BJ (cell line): ENCODE measurements at regions not wholly inside any gene's neighbourhood (a gene's known extent, or its start where the extent isn't known, plus 50 kb on each side); places are given as distances from the start of the nearest gene placed in this dataset.
"Not testable (repeated sequence)": the region's sequence is repeated elsewhere in the genome, so short reads cannot be mapped to it uniquely, and the experiment has no call there.

Experiments used
- CTCF ChIA-PET: fragments of 350-600 bp; formaldehyde crosslinking; extraction: SDS; loops from one replicate; lab custom pipeline; 2021; ENCODE audit warnings: antibody characterized with exemption, inconsistent platforms; lab: Yijun Ruan, JAX
- POLR2A ChIA-PET: fragments of 300-600 bp; sonication (Branson Sonifier 250); formaldehyde crosslinking; extraction: SDS; loops from one replicate; lab custom pipeline; 2021; ENCODE audit warnings: antibody characterized with exemption; lab: Charles Lee
- DNase-seq: peaks from one replicate; pipeline ENCODE4 v3.0.0-alpha.2; 2011; ENCODE audit warnings: low read depth
- H3K27me3 ChIP-seq: 2 replicates; pipeline ENCODE4 v1.6.0; 2011; ENCODE audit warnings: low read length; ENCODE audit not compliant: control insufficient read depth, insufficient read depth
- H3K36me3 ChIP-seq: 2 replicates; pipeline ENCODE4 v1.5.1; 2011; ENCODE audit warnings: low read length; ENCODE audit not compliant: control insufficient read depth, insufficient read depth
- H3K4me3 ChIP-seq: 2 replicates; pipeline ENCODE4 v1.5.1; 2011; ENCODE audit warnings: low read depth, mild to moderate bottlenecking, control low read depth, low read length
- TF ChIP-seq, protein P1 (sequence below): IDR thresholded peaks from 2 replicates; pipeline ENCODE4 v1.5.1; 2011; ENCODE audit warnings: low read depth, mild to moderate bottlenecking, control low read depth, inconsistent platforms, low read length, moderate library complexity; ENCODE audit not compliant: insufficient read depth

DNA sequence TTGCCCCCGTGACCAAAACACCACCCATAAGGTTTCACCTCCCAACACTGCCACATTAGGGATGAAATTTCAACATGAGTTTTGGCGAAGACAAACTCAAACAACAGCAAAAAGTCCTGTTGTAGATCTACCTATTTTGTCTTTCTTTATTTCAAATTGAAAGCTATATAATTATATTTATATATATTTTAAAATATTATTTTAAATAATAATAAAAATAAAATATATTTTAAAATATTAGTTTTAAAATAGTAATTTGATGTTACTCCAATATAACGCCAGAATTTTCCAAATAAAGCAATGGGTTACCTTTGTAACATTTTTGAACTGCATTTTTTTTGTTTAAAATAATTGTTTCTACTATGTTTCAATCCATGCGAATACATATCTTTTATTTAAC, 263.5 kb upstream of the USP25 start:
- no peak for DNase-seq
- POLR2A ChIA-PET = no interaction called here

DNA sequence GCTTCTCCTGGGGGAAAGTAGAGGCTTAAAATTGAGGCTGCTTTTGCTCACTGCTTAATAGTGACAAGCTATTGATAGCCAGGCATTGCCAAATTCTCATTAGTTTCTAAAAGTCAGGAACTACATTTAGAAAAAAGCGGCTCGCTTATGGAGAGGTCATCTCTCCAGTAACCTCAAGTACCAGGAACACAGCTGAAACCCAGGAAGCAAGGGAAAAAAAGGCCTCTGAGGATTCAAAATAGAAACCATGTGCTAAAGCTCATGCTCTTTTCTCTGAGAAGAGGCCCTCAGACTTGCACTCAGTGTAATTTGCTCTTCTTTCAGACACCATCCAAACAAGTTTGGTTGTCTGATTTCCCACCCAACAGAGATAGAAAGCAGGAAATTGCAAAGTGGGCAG, 261.4 kb upstream of the USP25 start:
- TF ChIP-seq, protein P1, sequence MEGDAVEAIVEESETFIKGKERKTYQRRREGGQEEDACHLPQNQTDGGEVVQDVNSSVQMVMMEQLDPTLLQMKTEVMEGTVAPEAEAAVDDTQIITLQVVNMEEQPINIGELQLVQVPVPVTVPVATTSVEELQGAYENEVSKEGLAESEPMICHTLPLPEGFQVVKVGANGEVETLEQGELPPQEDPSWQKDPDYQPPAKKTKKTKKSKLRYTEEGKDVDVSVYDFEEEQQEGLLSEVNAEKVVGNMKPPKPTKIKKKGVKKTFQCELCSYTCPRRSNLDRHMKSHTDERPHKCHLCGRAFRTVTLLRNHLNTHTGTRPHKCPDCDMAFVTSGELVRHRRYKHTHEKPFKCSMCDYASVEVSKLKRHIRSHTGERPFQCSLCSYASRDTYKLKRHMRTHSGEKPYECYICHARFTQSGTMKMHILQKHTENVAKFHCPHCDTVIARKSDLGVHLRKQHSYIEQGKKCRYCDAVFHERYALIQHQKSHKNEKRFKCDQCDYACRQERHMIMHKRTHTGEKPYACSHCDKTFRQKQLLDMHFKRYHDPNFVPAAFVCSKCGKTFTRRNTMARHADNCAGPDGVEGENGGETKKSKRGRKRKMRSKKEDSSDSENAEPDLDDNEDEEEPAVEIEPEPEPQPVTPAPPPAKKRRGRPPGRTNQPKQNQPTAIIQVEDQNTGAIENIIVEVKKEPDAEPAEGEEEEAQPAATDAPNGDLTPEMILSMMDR = no peak
- no peak overlapping the region for H3K4me3 ChIP-seq
- H3K27me3 ChIP-seq = no peaks in the 10 kb centered on the region
- DNase-seq = no peak
- no peaks in the 10 kb centered on the region for H3K36me3 ChIP-seq
- ChIA-PET POLR2A (no interaction called here), CTCF (no interaction called here)

More for the DNA sequence above, 263.5 kb upstream of the USP25 start:
- no peaks in the 10 kb centered on the region for H3K27me3 ChIP-seq
- no peak overlapping the region for H3K4me3 ChIP-seq
- CTCF ChIA-PET = no interaction called here
- no peaks in the 10 kb centered on the region for H3K36me3 ChIP-seq
- TF ChIP-seq, protein P1 = no peak

DNA sequence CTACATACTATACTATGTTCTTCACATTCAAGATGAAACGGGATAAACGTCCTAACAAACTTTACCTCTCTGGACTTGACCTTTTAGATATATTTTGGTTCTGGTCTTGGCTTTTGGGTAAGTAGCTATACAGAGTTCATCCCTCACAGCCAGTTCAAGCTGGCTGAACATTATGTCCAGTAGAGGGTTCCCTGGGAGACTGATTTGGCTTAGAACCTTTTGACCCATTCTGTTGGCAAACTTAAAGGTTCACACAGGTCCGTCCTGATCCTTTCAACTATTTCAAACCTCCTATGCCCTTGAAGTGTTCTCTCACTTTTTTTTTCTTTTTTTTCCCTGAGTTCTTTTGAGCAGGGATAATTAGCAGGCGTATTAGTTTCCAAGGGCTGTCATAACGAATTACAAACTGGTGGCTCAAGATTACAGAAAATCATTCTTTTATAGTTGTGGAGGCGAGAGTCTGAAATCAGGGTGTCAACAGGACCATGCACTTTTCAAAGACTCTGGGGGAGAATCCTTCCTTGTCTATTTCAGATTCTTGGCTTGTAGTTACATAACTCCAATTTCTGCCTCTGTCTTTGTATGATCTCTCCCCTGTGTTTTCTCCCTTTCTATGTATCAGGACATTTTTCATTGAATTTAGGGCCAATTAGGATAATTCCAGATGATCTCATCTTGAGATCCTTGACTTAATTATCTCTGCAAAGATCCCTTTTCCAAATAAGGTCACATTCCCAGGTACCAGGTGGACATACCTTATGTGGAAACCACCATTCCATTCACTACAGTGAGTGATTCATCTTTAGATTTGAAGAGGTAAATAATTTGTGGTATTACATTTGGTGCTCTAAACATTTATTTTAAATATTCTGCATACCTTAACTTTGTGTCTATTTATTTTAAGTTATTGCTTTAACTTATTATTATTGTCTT, 257.4 kb upstream of the USP25 start:
- ChIA-PET POLR2A (no interaction called here), CTCF (no interaction called here)
- Histone ChIP-seq H3K27me3 (no peaks in the 10 kb centered on the region; the same call in 1 of the 2 replicates), H3K4me3 (no peak overlapping the region), H3K36me3 (no peaks in the 10 kb centered on the region)
- no peak for DNase-seq
- TF ChIP-seq, protein P1 = no peak

DNA sequence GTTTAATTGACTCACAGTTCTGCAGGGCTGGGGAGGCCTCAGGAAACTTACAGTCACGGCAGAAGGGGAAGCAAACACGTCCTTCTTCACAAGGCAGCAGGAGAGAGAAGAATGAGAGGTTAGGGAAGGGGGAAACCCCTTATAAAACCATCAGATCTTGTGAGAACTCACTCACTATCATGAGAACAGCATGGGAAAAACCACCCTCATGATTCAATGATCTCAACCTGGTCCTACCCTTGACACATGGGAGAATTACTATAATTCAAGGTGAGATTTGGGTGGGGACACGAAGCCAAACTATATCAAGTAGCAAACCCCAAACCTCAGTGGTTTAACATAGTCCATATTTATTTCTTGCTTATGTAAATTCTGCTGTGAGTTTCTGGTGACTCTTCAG, 252.0 kb upstream of the USP25 start:
- H3K36me3 ChIP-seq, DNase-seq, H3K27me3 ChIP-seq, POLR2A ChIA-PET, H3K4me3 ChIP-seq: not testable (repeated sequence)
- CTCF ChIA-PET = interaction anchor here (2.2 kb wide), 1 partner anchor 614 kb away, joined by 10 read pairs; no protein-coding TSS in a partner anchor

DNA sequence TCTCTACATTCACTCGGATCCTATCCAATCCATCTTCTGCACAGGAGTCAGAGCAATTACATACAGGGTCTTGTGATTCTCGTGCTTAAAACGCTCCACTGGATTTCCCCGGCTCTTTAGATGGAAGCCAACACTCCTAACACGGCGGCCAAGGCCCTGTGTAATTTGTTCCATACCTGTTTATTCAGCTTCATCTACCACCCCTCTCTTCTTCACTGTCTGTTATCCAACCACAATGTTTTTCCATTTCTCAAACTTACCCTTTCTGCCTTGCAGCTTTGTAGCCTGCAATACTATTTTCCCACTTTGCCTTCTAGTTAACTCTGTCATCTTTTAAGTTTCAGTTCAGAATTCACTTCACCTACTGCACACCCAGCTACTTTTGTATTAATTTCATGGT, 249.6 kb upstream of the USP25 start:
- ChIA-PET POLR2A (no interaction called here), CTCF (interaction anchor here (0.7 to 3.2 kb wide), 4 partner anchors 77 to 839 kb away, joined by 3 to 24 read pairs (median 4); no protein-coding TSS in a partner anchor)
- no peaks in the 10 kb centered on the region for H3K36me3 ChIP-seq

More for the DNA sequence above, 249.6 kb upstream of the USP25 start:
- Histone ChIP-seq H3K4me3 (no peak overlapping the region), H3K27me3 (no peaks in the 10 kb centered on the region)
- TF ChIP-seq, protein P1 = no peak
- DNase-seq = no peak
